MM.1S (cell line): ENCODE measurements at regions not wholly inside any gene's neighbourhood (a gene's known extent, or its start where the extent isn't known, plus 50 kb on each side); places are given as distances from the start of the nearest gene placed in this dataset.

Source experiments
- DNase-seq: peaks from one replicate; pipeline ENCODE4 v3.0.0-alpha.2; 2015
- H2AFZ ChIP-seq: fragments of 300-600 bp; sonication (generic); 2 replicates; pipeline ENCODE4 v1.6.0; 2016; ENCODE audit warnings: antibody characterized with exemption, low read length
- H3F3A ChIP-seq: fragments of 300-600 bp; sonication (generic); 2 replicates; pipeline ENCODE4 v1.6.1; 2016; ENCODE audit warnings: mild to moderate bottlenecking, antibody characterized with exemption, low read length, moderate library complexity, mixed read lengths; ENCODE audit not compliant: insufficient read depth
- H3K27ac ChIP-seq: fragments of 300-600 bp; sonication (generic); 2 replicates; pipeline ENCODE4 v1.5.1; 2016; ENCODE audit warnings: mild to moderate bottlenecking, low read length
- H3K27me3 ChIP-seq: fragments of 300-600 bp; sonication (generic); replicated peaks from 2 replicates; pipeline ENCODE4 v1.6.0; 2016; ENCODE audit warnings: low read length; ENCODE audit not compliant: insufficient read depth
- H3K36me3 ChIP-seq: fragments of 300-600 bp; sonication (generic); replicated peaks from 2 replicates; pipeline ENCODE4 v1.6.1; 2016; ENCODE audit warnings: mild to moderate bottlenecking, low read length, mixed read lengths; ENCODE audit not compliant: insufficient read depth
- H3K4me1 ChIP-seq: fragments of 300-600 bp; sonication (generic); 2 replicates; pipeline ENCODE4 v1.6.1; 2016; ENCODE audit warnings: low read length, mixed read lengths
- H3K4me2 ChIP-seq: fragments of 300-600 bp; sonication (generic); 2 replicates; pipeline ENCODE4 v1.6.0; 2016; ENCODE audit warnings: low read depth, low read length
- H3K4me3 ChIP-seq: fragments of 300-600 bp; sonication (generic); 2 replicates; pipeline ENCODE4 v1.5.1; 2016; ENCODE audit warnings: low read length, mixed read lengths
- H3K79me2 ChIP-seq: fragments of 300-600 bp; sonication (generic); 2 replicates; pipeline ENCODE4 v1.6.1; 2016; ENCODE audit warnings: mixed run types, low read length, mixed read lengths
- H3K9ac ChIP-seq: fragments of 300-600 bp; sonication (generic); 2 replicates; pipeline ENCODE4 v1.6.1; 2016; ENCODE audit warnings: low read length, mixed read lengths
- H3K9me2 ChIP-seq: fragments of 300-600 bp; sonication (generic); replicated peaks from 2 replicates; pipeline ENCODE4 v1.6.1; 2016; ENCODE audit warnings: mild to moderate bottlenecking, low read length, mixed read lengths; ENCODE audit not compliant: insufficient read depth
- H3K9me3 ChIP-seq: fragments of 300-600 bp; sonication (generic); replicated peaks from 2 replicates; pipeline ENCODE4 v1.6.1; 2016; ENCODE audit warnings: mild to moderate bottlenecking, low read length, mixed read lengths; ENCODE audit not compliant: insufficient read depth
- H4K20me1 ChIP-seq: fragments of 300-600 bp; sonication (generic); 2 replicates; pipeline ENCODE4 v1.6.1; 2016; ENCODE audit warnings: mild to moderate bottlenecking, low read length, moderate library complexity, mixed read lengths; ENCODE audit not compliant: insufficient read depth
- EZH2 ChIP-seq: fragments of 300-600 bp; sonication (generic); optimal IDR thresholded peaks from 2 replicates; pipeline ENCODE3; 2017; ENCODE audit warnings: low read depth, mild to moderate bottlenecking, antibody characterized with exemption, low read length, mixed read lengths
- EZH2phosphoT487 ChIP-seq: fragments of 300-600 bp; sonication (generic); IDR thresholded peaks from 2 replicates; pipeline ENCODE4 v1.6.1; 2018; ENCODE audit warnings: antibody characterized with exemption, low read length
- TF ChIP-seq, protein P1 (sequence below): fragments of 300-600 bp; sonication (generic); IDR thresholded peaks from 2 replicates; pipeline ENCODE4 v1.5.1; 2016; ENCODE audit warnings: antibody characterized with exemption, low read length, mixed read lengths

DNA sequence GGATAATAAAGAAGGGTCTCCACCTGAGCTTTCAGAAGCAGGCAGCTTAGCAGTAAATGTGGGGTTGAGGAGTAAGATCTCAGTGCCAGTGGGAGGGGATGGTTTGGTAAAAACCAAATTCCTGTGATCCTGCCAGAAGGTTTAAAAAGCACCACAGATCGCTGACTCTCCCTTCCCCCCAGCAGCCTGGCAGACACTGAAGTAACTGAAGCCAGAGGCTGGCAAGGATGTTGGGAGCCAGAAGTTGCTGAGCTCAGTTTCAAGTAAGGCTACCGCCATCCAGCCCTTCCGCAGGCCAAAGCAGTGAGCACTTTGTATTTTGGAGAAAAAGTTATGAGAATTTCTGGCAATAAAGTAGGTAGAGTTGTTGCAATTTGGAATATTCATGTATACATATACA is 246.4 kb downstream of the ZNF621 start:
- DNase-seq, result no peak
- no peak for TF ChIP-seq EZH2phosphoT487
- no peak for TF ChIP-seq EZH2
- TF ChIP-seq, protein P1, sequence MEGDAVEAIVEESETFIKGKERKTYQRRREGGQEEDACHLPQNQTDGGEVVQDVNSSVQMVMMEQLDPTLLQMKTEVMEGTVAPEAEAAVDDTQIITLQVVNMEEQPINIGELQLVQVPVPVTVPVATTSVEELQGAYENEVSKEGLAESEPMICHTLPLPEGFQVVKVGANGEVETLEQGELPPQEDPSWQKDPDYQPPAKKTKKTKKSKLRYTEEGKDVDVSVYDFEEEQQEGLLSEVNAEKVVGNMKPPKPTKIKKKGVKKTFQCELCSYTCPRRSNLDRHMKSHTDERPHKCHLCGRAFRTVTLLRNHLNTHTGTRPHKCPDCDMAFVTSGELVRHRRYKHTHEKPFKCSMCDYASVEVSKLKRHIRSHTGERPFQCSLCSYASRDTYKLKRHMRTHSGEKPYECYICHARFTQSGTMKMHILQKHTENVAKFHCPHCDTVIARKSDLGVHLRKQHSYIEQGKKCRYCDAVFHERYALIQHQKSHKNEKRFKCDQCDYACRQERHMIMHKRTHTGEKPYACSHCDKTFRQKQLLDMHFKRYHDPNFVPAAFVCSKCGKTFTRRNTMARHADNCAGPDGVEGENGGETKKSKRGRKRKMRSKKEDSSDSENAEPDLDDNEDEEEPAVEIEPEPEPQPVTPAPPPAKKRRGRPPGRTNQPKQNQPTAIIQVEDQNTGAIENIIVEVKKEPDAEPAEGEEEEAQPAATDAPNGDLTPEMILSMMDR, result no peak
- Histone ChIP-seq H3K79me2 (no peaks in the 10 kb centered on the region), H3K36me3 (no peaks in the 10 kb centered on the region), H4K20me1 (no peaks in the 10 kb centered on the region), H3F3A (no peaks in the 10 kb centered on the region), H3K4me3 (no peak overlapping the region), H3K4me2 (no peak overlapping the region), H3K27ac (no peak overlapping the region), H3K4me1 (no peaks in the 10 kb centered on the region), H3K9me2 (no peaks in the 10 kb centered on the region), H3K27me3 (no peaks in the 10 kb centered on the region), H3K9me3 (no peaks in the 10 kb centered on the region), H3K9ac (no peak overlapping the region), H2AFZ (no peak overlapping the region)

DNA sequence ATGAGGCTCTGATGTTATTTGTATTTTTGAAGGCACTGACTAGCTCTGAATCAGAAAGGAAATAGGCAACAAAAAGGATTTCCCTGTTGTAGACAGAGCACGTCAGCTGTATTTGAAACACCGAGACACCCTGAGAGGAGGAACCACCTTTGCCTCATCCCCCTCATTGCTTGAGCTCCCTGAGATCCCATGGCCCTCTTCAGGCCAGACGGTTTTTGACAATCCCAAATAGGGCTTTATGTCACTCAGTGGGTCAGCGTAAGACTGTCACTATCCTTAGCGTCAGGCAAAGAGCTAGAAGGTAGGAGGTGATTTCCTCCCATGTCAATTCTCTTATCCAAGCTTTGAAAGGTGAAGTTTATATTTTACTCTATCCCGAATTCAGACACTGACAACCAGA is 254.3 kb downstream of the ZNF621 start:
- TF ChIP-seq EZH2 (no peak), EZH2phosphoT487 (no peak)
- TF ChIP-seq, protein P1, result no peak
- Histone ChIP-seq H3K9me3 (no peaks in the 10 kb centered on the region), H3K27me3 (no peaks in the 10 kb centered on the region), H2AFZ (no peak overlapping the region), H3K4me3 (no peak overlapping the region), H4K20me1 (no peaks in the 10 kb centered on the region), H3K9me2 (no peaks in the 10 kb centered on the region), H3K36me3 (no peaks in the 10 kb centered on the region), H3F3A (no peaks in the 10 kb centered on the region), H3K79me2 (no peaks in the 10 kb centered on the region), H3K4me1 (no peaks in the 10 kb centered on the region), H3K4me2 (no peak overlapping the region), H3K9ac (no peak overlapping the region), H3K27ac (no peak overlapping the region)
- DNase-seq, result no peak

DNA sequence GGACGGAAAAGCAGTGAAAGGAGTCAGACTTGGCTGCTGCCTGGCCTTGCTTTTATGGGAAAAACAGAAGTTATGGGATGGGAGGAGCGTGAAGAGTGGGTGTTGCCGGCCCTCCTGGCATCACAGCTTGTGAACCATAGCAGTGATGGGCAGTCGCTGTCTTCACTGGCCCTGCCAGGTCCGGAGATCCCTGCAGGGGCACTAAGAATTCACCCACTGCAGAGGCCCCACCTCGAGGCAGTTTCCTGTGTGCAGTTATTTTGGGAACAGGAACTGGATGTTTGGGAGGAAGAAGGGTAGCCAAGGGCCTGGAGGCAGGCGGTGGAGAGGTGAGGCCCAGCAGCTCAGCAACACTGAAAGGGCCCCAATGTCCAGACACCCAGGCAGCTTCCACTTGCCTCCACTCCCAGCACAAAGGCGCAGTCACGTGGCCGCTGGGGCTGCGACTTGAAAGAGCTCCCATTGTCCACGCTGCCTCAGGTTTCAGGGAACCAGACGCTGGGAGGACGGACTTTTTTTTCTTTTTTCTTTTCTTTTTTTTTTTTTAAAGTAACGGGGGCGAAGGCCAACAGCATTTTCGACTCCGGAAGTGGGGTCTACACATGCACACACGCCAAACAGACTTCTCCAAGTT is 255.6 kb downstream of the ZNF621 start:
- Histone ChIP-seq H2AFZ (no peak overlapping the region), H3K4me2 (no peak overlapping the region), H4K20me1 (no peaks in the 10 kb centered on the region), H3K9ac (no peak overlapping the region), H3K9me2 (no peaks in the 10 kb centered on the region), H3F3A (no peaks in the 10 kb centered on the region), H3K36me3 (no peaks in the 10 kb centered on the region), H3K4me3 (no peak overlapping the region), H3K27me3 (no peaks in the 10 kb centered on the region), H3K4me1 (no peaks in the 10 kb centered on the region), H3K9me3 (no peaks in the 10 kb centered on the region), H3K79me2 (no peaks in the 10 kb centered on the region), H3K27ac (no peak overlapping the region)
- no peak for DNase-seq
- TF ChIP-seq, protein P1, result no peak
- no peak for TF ChIP-seq EZH2
- no peak for TF ChIP-seq EZH2phosphoT487
